ENCODE measurements at regions not wholly inside any gene's neighbourhood (a gene's known extent, or its start where the extent isn't known, plus 50 kb on each side); places are given as distances from the start of the nearest gene placed in this dataset.

DNA sequence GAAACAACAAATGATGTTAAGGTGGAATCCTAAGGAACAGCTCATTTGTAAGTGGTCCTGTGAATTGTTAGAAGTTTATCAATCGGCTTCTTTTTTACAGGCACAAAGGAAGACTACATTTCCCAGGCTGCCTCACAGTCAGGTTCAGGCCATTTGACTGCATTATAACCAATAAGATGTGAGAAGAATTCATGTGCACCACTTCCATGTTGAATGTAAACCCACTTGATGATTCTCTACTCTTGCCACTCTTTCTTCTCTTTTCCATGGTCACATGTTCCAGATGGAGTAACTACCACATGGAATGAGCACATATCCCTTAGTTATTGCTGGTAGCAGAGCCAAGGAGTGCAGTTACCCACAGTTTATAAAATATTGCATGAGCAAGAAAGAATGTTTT lies 67.1 kb upstream of the GZMB start:
- TF ChIP-seq, protein P1, sequence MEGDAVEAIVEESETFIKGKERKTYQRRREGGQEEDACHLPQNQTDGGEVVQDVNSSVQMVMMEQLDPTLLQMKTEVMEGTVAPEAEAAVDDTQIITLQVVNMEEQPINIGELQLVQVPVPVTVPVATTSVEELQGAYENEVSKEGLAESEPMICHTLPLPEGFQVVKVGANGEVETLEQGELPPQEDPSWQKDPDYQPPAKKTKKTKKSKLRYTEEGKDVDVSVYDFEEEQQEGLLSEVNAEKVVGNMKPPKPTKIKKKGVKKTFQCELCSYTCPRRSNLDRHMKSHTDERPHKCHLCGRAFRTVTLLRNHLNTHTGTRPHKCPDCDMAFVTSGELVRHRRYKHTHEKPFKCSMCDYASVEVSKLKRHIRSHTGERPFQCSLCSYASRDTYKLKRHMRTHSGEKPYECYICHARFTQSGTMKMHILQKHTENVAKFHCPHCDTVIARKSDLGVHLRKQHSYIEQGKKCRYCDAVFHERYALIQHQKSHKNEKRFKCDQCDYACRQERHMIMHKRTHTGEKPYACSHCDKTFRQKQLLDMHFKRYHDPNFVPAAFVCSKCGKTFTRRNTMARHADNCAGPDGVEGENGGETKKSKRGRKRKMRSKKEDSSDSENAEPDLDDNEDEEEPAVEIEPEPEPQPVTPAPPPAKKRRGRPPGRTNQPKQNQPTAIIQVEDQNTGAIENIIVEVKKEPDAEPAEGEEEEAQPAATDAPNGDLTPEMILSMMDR (IDR thresholded peaks at IDR 0.05; ENCODE audit: insufficient read depth, low read length, poor library complexity, severe bottlenecking): no peak
- TF ChIP-seq EZH2phosphoT487 (conservative IDR thresholded peaks at IDR 0.05; ENCODE audit: low read length): no peak
